K562 (cell line): ENCODE measurements at regions not wholly inside any gene's neighbourhood (a gene's known extent, or its start where the extent isn't known, plus 50 kb on each side); places are given as distances from the start of the nearest gene placed in this dataset.

ENCODE experiments used
- ARID1B ChIP-seq: fragments of 450-650 bp; IDR thresholded peaks from 2 replicates; pipeline ENCODE4 v1.6.1; 2016; ENCODE audit warnings: antibody characterized with exemption, mild to moderate bottlenecking, inconsistent platforms
- BACH1 ChIP-seq: fragments of 200-800 bp; sonication (Bioruptor generic); IDR thresholded peaks from 2 replicates; pipeline ENCODE4 v1.6.1; 2016; ENCODE audit warnings: missing genetic modification characterization, missing compliant biosample characterization
- C11orf30 ChIP-seq: fragments of 450-650 bp; IDR thresholded peaks from 2 replicates; pipeline ENCODE4 v1.6.1; 2016; ENCODE audit warnings: low read depth, mild to moderate bottlenecking
- CBFA2T3 ChIP-seq: fragments of 450-650 bp; IDR thresholded peaks from 2 replicates; pipeline ENCODE4 v1.6.1; 2017
- CBX3 ChIP-seq, 2 experiments: IDR thresholded peaks; 1 replicate in 1 of 2; 2 replicates in 1 of 2; pipeline ENCODE4 v1.6.1; 2012; ENCODE audit warnings: inconsistent platforms in 2 of 2, low read length in 2 of 2, borderline replicate concordance in 1 of 2, control low read depth in 1 of 2
- CEBPG ChIP-seq, 3 experiments: fragments of 200-800 bp in 1 of 3; sonication (Bioruptor generic) in 1 of 3; sonication (generic) in 1 of 3; formaldehyde crosslinking in 1 of 3; IDR thresholded peaks in 2 of 3; conservative IDR thresholded peaks in 1 of 3; 2 replicates each; pipeline versions ENCODE4 v1.6.1 to v1.8.0; 2016 to 2022; ENCODE audit warnings: missing compliant biosample characterization in 2 of 3, missing genetic modification characterization in 2 of 3, mild to moderate bottlenecking in 1 of 3, missing genetic modification reagents in 1 of 3
- CLOCK ChIP-seq: fragments of 250-450 bp; sonication (Bioruptor Pico); IDR thresholded peaks from 2 replicates; pipeline ENCODE4 v1.4.0; 2020; ENCODE audit warnings: mild to moderate bottlenecking, moderate library complexity, borderline replicate concordance
- FOXK1 ChIP-seq: sonication (generic); formaldehyde crosslinking; IDR thresholded peaks from 2 replicates; pipeline ENCODE4 v1.8.0; 2022; ENCODE audit warnings: missing genetic modification reagents, mild to moderate bottlenecking, borderline replicate concordance
- HNRNPL ChIP-seq: fragments of 200-400 bp; formaldehyde crosslinking; IDR thresholded peaks from 2 replicates; pipeline ENCODE4 v1.6.1; 2017; ENCODE audit warnings: low read depth, mild to moderate bottlenecking, low read length
- L3MBTL2 ChIP-seq: fragments of 450-650 bp; IDR thresholded peaks from 2 replicates; pipeline ENCODE4 v1.6.1; 2016; ENCODE audit warnings: mild to moderate bottlenecking, moderate library complexity
- MAFF ChIP-seq: IDR thresholded peaks from 2 replicates; pipeline ENCODE4 v1.6.1; 2012; ENCODE audit warnings: low read length, improper control_type of control experiment
- MBD2 ChIP-seq: sonication (generic); IDR thresholded peaks from 2 replicates; pipeline ENCODE4 v1.6.1; 2016; ENCODE audit warnings: low read depth, borderline replicate concordance
- MTA2 ChIP-seq: fragments of 450-650 bp; IDR thresholded peaks from 2 replicates; pipeline ENCODE4 v1.6.1; 2016; ENCODE audit warnings: low read depth
- PPARD ChIP-seq: fragments of 250-450 bp; sonication (Bioruptor Pico); IDR thresholded peaks from 2 replicates; pipeline ENCODE4 v1.8.0; 2022; ENCODE audit warnings: inconsistent platforms, mild to moderate bottlenecking, moderate library complexity
- RCOR1 ChIP-seq, 2 experiments: IDR thresholded peaks; 2 replicates each; pipeline ENCODE4 v1.6.1; 2012; ENCODE audit warnings: low read depth in 2 of 2, low read length in 2 of 2, borderline replicate concordance in 1 of 2, improper control_type of control experiment in 1 of 2
- SIN3A ChIP-seq, 2 experiments: fragments of 150-350 bp in 1 of 2; IDR thresholded peaks; 2 replicates each; pipeline ENCODE4 v1.6.1; 2011 to 2016; ENCODE audit warnings: borderline replicate concordance in 2 of 2, low read depth in 2 of 2, low read length in 2 of 2, mild to moderate bottlenecking in 2 of 2, moderate library complexity in 2 of 2; ENCODE audit not compliant: control insufficient read depth in 1 of 2
- SP1 ChIP-seq: sonication (generic); formaldehyde crosslinking; IDR thresholded peaks from 2 replicates; pipeline ENCODE4 v1.8.1; 2022; ENCODE audit warnings: mild to moderate bottlenecking, missing genetic modification reagents
- SP2 ChIP-seq: IDR thresholded peaks from 2 replicates; pipeline ENCODE4 v1.6.1; 2011; ENCODE audit warnings: mild to moderate bottlenecking, low read depth, low read length, moderate library complexity; ENCODE audit not compliant: poor library complexity, severe bottlenecking; ENCODE audit errors: extremely low read depth
- SRSF1 ChIP-seq: fragments of 200-400 bp; formaldehyde crosslinking; IDR thresholded peaks from 2 replicates; pipeline ENCODE4 v1.6.1; 2017; ENCODE audit warnings: mild to moderate bottlenecking, low read depth, low read length, moderate library complexity
- SRSF7 ChIP-seq: fragments of 200-400 bp; formaldehyde crosslinking; optimal IDR thresholded peaks from 2 replicates; pipeline ENCODE3; 2017; ENCODE audit warnings: mild to moderate bottlenecking, low read depth, low read length
- TAF15 ChIP-seq: fragments of 200-400 bp; formaldehyde crosslinking; IDR thresholded peaks from 2 replicates; pipeline ENCODE4 v1.6.1; 2017; ENCODE audit warnings: mild to moderate bottlenecking, low read depth, low read length, moderate library complexity
- TAL1 ChIP-seq: fragments of 450-650 bp; IDR thresholded peaks from 2 replicates; pipeline ENCODE4 v1.6.1; 2016; ENCODE audit warnings: mild to moderate bottlenecking
- U2AF1 ChIP-seq: fragments of 200-400 bp; formaldehyde crosslinking; optimal IDR thresholded peaks from 2 replicates; pipeline ENCODE3; 2017; ENCODE audit warnings: mild to moderate bottlenecking, low read depth, low read length, moderate library complexity
- ZFPM2 ChIP-seq: fragments of 250-450 bp; sonication (Bioruptor Pico); IDR thresholded peaks from 2 replicates; pipeline ENCODE4 v1.5.1; 2022; ENCODE audit warnings: mild to moderate bottlenecking
- ZNF217 ChIP-seq: sonication (generic); formaldehyde crosslinking; IDR thresholded peaks from 2 replicates; pipeline ENCODE4 v1.8.0; 2022; ENCODE audit warnings: mild to moderate bottlenecking, missing genetic modification reagents
- ZNF507 ChIP-seq: conservative IDR thresholded peaks from 2 replicates; pipeline ENCODE4 v1.6.1; 2017; ENCODE audit warnings: missing genetic modification characterization, missing compliant biosample characterization
- ZNF586 ChIP-seq: fragments of 450-650 bp; formaldehyde crosslinking; conservative IDR thresholded peaks from 2 replicates; pipeline ENCODE4 v1.4.0; 2020; ENCODE audit warnings: mild to moderate bottlenecking, moderate library complexity
- TF ChIP-seq, protein P1 (sequence below): fragments of 450-650 bp; formaldehyde crosslinking; IDR thresholded peaks from 2 replicates; pipeline ENCODE4 v1.4.0; 2020; ENCODE audit warnings: mild to moderate bottlenecking, moderate library complexity

GRCh38 chrX:40403757-40404156 lies 177.0 kb upstream of the ATP6AP2 start (continued):
- TF ChIP-seq CEBPG (CRISPR knock-in tag; IDR thresholded peaks at IDR 0.05), result no peak
- TF ChIP-seq CEBPG (tag; conservative IDR thresholded peaks at IDR 0.05 in 1 of 2, IDR thresholded peaks at IDR 0.05 in 1 of 2), result no peak
- TF ChIP-seq SIN3A (IDR thresholded peaks at IDR 0.05; ENCODE audit: borderline replicate concordance in 2 of 2, control insufficient read depth in 1 of 2, low read depth in 2 of 2, low read length in 2 of 2), result no peak
- TF ChIP-seq SP2, result no peak
- no peak for TF ChIP-seq MBD2
- TF ChIP-seq PPARD, result no peak
- peak; percentile 75 for TF ChIP-seq CBFA2T3
- TF ChIP-seq ZNF217, result no peak
- TF ChIP-seq, protein P1, sequence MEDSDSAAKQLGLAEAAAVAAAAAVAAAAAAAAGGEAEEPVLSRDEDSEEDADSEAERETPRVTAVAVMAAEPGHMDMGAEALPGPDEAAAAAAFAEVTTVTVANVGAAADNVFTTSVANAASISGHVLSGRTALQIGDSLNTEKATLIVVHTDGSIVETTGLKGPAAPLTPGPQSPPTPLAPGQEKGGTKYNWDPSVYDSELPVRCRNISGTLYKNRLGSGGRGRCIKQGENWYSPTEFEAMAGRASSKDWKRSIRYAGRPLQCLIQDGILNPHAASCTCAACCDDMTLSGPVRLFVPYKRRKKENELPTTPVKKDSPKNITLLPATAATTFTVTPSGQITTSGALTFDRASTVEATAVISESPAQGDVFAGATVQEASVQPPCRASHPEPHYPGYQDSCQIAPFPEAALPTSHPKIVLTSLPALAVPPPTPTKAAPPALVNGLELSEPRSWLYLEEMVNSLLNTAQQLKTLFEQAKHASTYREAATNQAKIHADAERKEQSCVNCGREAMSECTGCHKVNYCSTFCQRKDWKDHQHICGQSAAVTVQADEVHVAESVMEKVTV (CRISPR knock-in tag), result no peak
- TF ChIP-seq SRSF1, result no peak
- TF ChIP-seq HNRNPL, result no peak
- TF ChIP-seq BACH1, result no peak
- TF ChIP-seq C11orf30, result no peak
- TF ChIP-seq FOXK1, result no peak
- TF ChIP-seq ZNF586, result no peak
- no peak for TF ChIP-seq MTA2
- no peak for TF ChIP-seq ZNF507 (tag)
- TF ChIP-seq CLOCK (CRISPR knock-in tag), result no peak
- no peak for TF ChIP-seq SP1 (CRISPR knock-in tag)
- peak; percentile 33; the same call in 1 of the 2 replicates for TF ChIP-seq TAL1
- TF ChIP-seq U2AF1, result no peak
- TF ChIP-seq CBX3 (IDR thresholded peaks at IDR 0.05; ENCODE audit: borderline replicate concordance in 1 of 2, low read length in 2 of 2), result no peak
- peak; percentile 27; the same call in 1 of the 2 replicates for TF ChIP-seq ARID1B
- no peak for TF ChIP-seq SRSF7
- no peak for TF ChIP-seq TAF15
- no peak for TF ChIP-seq RCOR1 (IDR thresholded peaks at IDR 0.05; ENCODE audit: borderline replicate concordance in 1 of 2, low read depth in 2 of 2, low read length in 2 of 2)
- no peak for TF ChIP-seq MAFF
- peak; percentile 28; the same call in 1 of the 2 replicates for TF ChIP-seq L3MBTL2
- no peak for TF ChIP-seq ZFPM2 (CRISPR knock-in tag)
